HFFc6 (cell line): ENCODE measurements at regions not wholly inside any gene's neighbourhood (a gene's known extent, or its start where the extent isn't known, plus 50 kb on each side); places are given as distances from the start of the nearest gene placed in this dataset.

Experiments used
- DNase-seq: peaks from one replicate; pipeline ENCODE4 v3.0.0-alpha.2; 2018
- H3K27ac Mint-ChIP-seq: 2 replicates; pipeline ENCODE4 v1.8.0; 2020; ENCODE audit warnings: mild to moderate bottlenecking, mixed read lengths
- H3K27me3 Mint-ChIP-seq: 2 replicates; pipeline ENCODE4 v1.8.0; 2021; ENCODE audit warnings: mild to moderate bottlenecking, moderate library complexity, mixed read lengths; ENCODE audit not compliant: insufficient read depth
- H3K36me3 Mint-ChIP-seq: 2 replicates; pipeline ENCODE4 v1.8.0; 2021; ENCODE audit warnings: low read depth, mixed read lengths
- H3K4me1 Mint-ChIP-seq: 2 replicates; pipeline ENCODE4 v1.8.0; 2020; ENCODE audit warnings: low read depth, mixed read lengths
- H3K4me3 Mint-ChIP-seq: 2 replicates; pipeline ENCODE4 v1.8.0; 2020; ENCODE audit warnings: mild to moderate bottlenecking, moderate library complexity, mixed read lengths
- H3K9me3 Mint-ChIP-seq: 2 replicates; pipeline ENCODE4 v1.8.0; 2020; ENCODE audit warnings: mild to moderate bottlenecking, mixed read lengths
- TF ChIP-seq, protein P1 (sequence below): fragments of 200-600 bp; sonication (generic); IDR thresholded peaks from 2 replicates; pipeline ENCODE4 v1.5.0; 2021; ENCODE audit warnings: antibody characterized with exemption, mild to moderate bottlenecking

- Mint-ChIP-seq H3K4me1 (peaks cover 14% of the 10 kb centered on the region; the same call in 1 of the 2 replicates), H3K27me3 (peaks cover 3% of the 10 kb centered on the region; the same call in 1 of the 2 replicates), H3K4me3 (no peak overlapping the region; the same call in 1 of the 2 replicates), H3K36me3 (no peaks in the 10 kb centered on the region; the same call in 1 of the 2 replicates), H3K9me3 (peaks cover 12% of the 10 kb centered on the region), H3K27ac (peak overlapping the region; percentile 52; the same call in 1 of the 2 replicates)
- TF ChIP-seq, protein P1, sequence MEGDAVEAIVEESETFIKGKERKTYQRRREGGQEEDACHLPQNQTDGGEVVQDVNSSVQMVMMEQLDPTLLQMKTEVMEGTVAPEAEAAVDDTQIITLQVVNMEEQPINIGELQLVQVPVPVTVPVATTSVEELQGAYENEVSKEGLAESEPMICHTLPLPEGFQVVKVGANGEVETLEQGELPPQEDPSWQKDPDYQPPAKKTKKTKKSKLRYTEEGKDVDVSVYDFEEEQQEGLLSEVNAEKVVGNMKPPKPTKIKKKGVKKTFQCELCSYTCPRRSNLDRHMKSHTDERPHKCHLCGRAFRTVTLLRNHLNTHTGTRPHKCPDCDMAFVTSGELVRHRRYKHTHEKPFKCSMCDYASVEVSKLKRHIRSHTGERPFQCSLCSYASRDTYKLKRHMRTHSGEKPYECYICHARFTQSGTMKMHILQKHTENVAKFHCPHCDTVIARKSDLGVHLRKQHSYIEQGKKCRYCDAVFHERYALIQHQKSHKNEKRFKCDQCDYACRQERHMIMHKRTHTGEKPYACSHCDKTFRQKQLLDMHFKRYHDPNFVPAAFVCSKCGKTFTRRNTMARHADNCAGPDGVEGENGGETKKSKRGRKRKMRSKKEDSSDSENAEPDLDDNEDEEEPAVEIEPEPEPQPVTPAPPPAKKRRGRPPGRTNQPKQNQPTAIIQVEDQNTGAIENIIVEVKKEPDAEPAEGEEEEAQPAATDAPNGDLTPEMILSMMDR, result no peak
- peak; percentile 81 for DNase-seq
These were observed 878.8 kb downstream of the TSN start for GRCh38 chr2:122634256-122634655.

DNA sequence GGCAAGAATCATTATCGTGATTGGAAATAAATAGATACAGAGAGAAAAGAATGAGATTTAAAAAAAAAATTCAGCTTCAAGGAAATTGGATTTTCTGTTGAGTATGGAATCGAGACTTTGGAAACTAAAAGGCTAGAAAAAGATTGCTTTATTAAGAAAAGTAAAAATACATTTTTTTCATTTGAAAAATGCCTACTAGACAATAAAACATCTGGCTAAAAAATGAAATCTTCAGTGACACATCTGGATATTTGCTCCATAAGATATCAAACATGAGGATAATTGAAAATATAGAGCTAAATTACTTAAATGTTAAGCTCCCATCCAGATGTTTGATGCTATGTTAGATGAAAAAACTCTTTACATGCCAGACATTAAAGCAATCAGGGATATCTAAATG, 879.5 kb downstream of the TSN start:
- peaks cover 3% of the 10 kb centered on the region; the same call in 1 of the 2 replicates for H3K27me3 Mint-ChIP-seq
- H3K27ac Mint-ChIP-seq, result peak overlapping the region; percentile 52; the same call in 1 of the 2 replicates
- DNase-seq, result no peak
- H3K9me3 Mint-ChIP-seq, result peaks cover 14% of the 10 kb centered on the region
- peaks cover 14% of the 10 kb centered on the region; the same call in 1 of the 2 replicates for H3K4me1 Mint-ChIP-seq
- H3K36me3 Mint-ChIP-seq, result no peaks in the 10 kb centered on the region; the same call in 1 of the 2 replicates
- no peak overlapping the region; the same call in 1 of the 2 replicates for H3K4me3 Mint-ChIP-seq
- TF ChIP-seq, protein P1, result no peak

- TF ChIP-seq, protein P1, result no peak
- no peak for DNase-seq
- peaks cover 14% of the 10 kb centered on the region; the same call in 1 of the 2 replicates for H3K4me1 Mint-ChIP-seq
These were observed 880.2 kb downstream of the TSN start for GRCh38 chr2:122635686-122636085.

GRCh38 chr2:122636097-122636496, 880.6 kb downstream of the TSN start:
- peaks cover 3% of the 10 kb centered on the region; the same call in 1 of the 2 replicates for H3K27me3 Mint-ChIP-seq
- H3K4me1 Mint-ChIP-seq, result peaks cover 14% of the 10 kb centered on the region; the same call in 1 of the 2 replicates
- peaks cover 20% of the 10 kb centered on the region for H3K9me3 Mint-ChIP-seq
- H3K36me3 Mint-ChIP-seq, result no peaks in the 10 kb centered on the region; the same call in 1 of the 2 replicates
- no peak overlapping the region for H3K4me3 Mint-ChIP-seq
- TF ChIP-seq, protein P1, result no peak
- peak; percentile 15 for DNase-seq
- H3K27ac Mint-ChIP-seq, result no peak overlapping the region; the same call in 1 of the 2 replicates

More at GRCh38 chr2:122635686-122636085, 880.2 kb downstream of the TSN start:
- Mint-ChIP-seq H3K27ac (no peak overlapping the region; the same call in 1 of the 2 replicates), H3K36me3 (no peaks in the 10 kb centered on the region; the same call in 1 of the 2 replicates), H3K4me3 (no peak overlapping the region), H3K9me3 (peaks cover 16% of the 10 kb centered on the region), H3K27me3 (peaks cover 3% of the 10 kb centered on the region; the same call in 1 of the 2 replicates)

GRCh38 chr2:122639176-122639575, 883.7 kb downstream of the TSN start:
- Mint-ChIP-seq H3K4me3 (no peak overlapping the region), H3K27me3 (peaks cover 3% of the 10 kb centered on the region; the same call in 1 of the 2 replicates), H3K36me3 (no peaks in the 10 kb centered on the region; the same call in 1 of the 2 replicates), H3K9me3 (peaks cover 21% of the 10 kb centered on the region), H3K27ac (no peak overlapping the region), H3K4me1 (peaks cover 14% of the 10 kb centered on the region; the same call in 1 of the 2 replicates)
- DNase-seq, result no peak
- TF ChIP-seq, protein P1, result no peak
